ENCODE measurements at regions not wholly inside any gene's neighbourhood (a gene's known extent, or its start where the extent isn't known, plus 50 kb on each side); places are given as distances from the start of the nearest gene placed in this dataset.

DNA sequence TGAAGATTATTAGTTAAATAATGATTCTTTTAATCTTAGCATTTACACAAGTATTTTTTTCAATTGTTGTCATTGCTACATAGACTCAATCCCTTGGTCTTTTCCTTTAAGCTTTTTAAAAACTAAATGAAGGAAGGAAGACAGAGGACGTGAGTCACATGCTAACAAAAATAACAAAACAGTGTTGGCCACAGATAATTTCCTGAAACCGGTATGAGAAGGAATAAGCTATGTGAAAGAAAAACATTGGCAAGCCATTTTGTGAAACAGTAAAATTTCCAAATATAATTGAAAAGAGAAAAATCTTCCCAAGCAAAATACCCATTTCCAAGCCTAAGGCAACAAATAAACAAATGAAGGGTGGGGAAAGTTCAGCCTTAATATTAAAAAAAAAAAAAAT, 223.0 kb downstream of the AHR start:
- ChIA-PET POLR2A (no interaction called here), CTCF (no interaction called here)
- Mint-ChIP-seq H3K27ac (no peak overlapping the region), H3K36me3 (no peaks in the 10 kb centered on the region), H3K4me3 (no peak overlapping the region), H3K27me3 (peaks cover 0 to 4% of the 10 kb centered on the region in 2 donors), H3K9me3 (peaks cover 0 to 2% (median 0%) of the 10 kb centered on the region in 5 donors), H3K4me1 (peaks cover 0 to 2% (median 0%) of the 10 kb centered on the region in 3 donors)
- no peaks in the 10 kb centered on the region for H3K36me3 ChIP-seq (ENCODE audit: insufficient read depth, low read length)
- DNase-seq, result no peak
- no peak overlapping the region for H3K27ac ChIP-seq (ENCODE audit: low read depth, low read length)
- no peaks in the 10 kb centered on the region for H3K4me1 ChIP-seq (ENCODE audit: insufficient read depth, low read length)
- no peak overlapping the region for H3K4me3 ChIP-seq (ENCODE audit: low read length)
- no peaks in the 10 kb centered on the region for H3K27me3 ChIP-seq (ENCODE audit: insufficient read depth, low read length, poor library complexity, severe bottlenecking)
- H3K9me3 ChIP-seq (ENCODE audit: low read length), result no peaks in the 10 kb centered on the region

GRCh38 chr7:17523813-17524739, 225.6 kb downstream of the AHR start:
- Mint-ChIP-seq H3K9me3 (peaks cover 0 to 2% (median 0%) of the 10 kb centered on the region in 5 donors), H3K27ac (no peak overlapping the region)
- CTCF ChIA-PET, result no interaction called here

GRCh38 chr7:17524746-17525145, 226.3 kb downstream of the AHR start:
- no peak overlapping the region for H3K4me3 Mint-ChIP-seq
- H3K36me3 Mint-ChIP-seq, result no peaks in the 10 kb centered on the region
- ChIA-PET POLR2A (no interaction called here), CTCF (no interaction called here)
- H3K9me3 Mint-ChIP-seq, result peaks cover 0 to 2% (median 0%) of the 10 kb centered on the region in 5 donors
- Histone ChIP-seq H3K27ac (ENCODE audit: low read depth, low read length) (no peak overlapping the region), H3K27me3 (ENCODE audit: insufficient read depth, low read length, poor library complexity, severe bottlenecking) (no peaks in the 10 kb centered on the region), H3K4me3 (ENCODE audit: low read length) (no peak overlapping the region), H3K9me3 (ENCODE audit: low read length) (no peaks in the 10 kb centered on the region), H3K4me1 (ENCODE audit: insufficient read depth, low read length) (no peaks in the 10 kb centered on the region), H3K36me3 (ENCODE audit: insufficient read depth, low read length) (no peaks in the 10 kb centered on the region)
- peaks cover 0 to 2% of the 10 kb centered on the region in 2 donors for H3K27me3 Mint-ChIP-seq
- no peak for DNase-seq
- no peak overlapping the region for H3K27ac Mint-ChIP-seq
- H3K4me1 Mint-ChIP-seq, result peaks cover 0 to 3% (median 0%) of the 10 kb centered on the region in 3 donors

More at GRCh38 chr7:17523813-17524739, 225.6 kb downstream of the AHR start:
- H3K4me1 ChIP-seq (ENCODE audit: insufficient read depth, low read length), result no peaks in the 10 kb centered on the region
- H3K36me3 Mint-ChIP-seq, result no peaks in the 10 kb centered on the region
- H3K27me3 ChIP-seq (ENCODE audit: insufficient read depth, low read length, poor library complexity, severe bottlenecking), result no peaks in the 10 kb centered on the region
- no peak overlapping the region for H3K4me3 Mint-ChIP-seq
- no peak overlapping the region for H3K4me3 ChIP-seq (ENCODE audit: low read length)
- no peak overlapping the region for H3K27ac ChIP-seq (ENCODE audit: low read depth, low read length)
- POLR2A ChIA-PET, result no interaction called here
- peaks cover 0 to 2% of the 10 kb centered on the region in 2 donors for H3K27me3 Mint-ChIP-seq
- DNase-seq, result no peak
- no peaks in the 10 kb centered on the region for H3K36me3 ChIP-seq (ENCODE audit: insufficient read depth, low read length)
- no peaks in the 10 kb centered on the region for H3K9me3 ChIP-seq (ENCODE audit: low read length)
- peaks cover 0 to 3% (median 0%) of the 10 kb centered on the region in 3 donors for H3K4me1 Mint-ChIP-seq

DNA sequence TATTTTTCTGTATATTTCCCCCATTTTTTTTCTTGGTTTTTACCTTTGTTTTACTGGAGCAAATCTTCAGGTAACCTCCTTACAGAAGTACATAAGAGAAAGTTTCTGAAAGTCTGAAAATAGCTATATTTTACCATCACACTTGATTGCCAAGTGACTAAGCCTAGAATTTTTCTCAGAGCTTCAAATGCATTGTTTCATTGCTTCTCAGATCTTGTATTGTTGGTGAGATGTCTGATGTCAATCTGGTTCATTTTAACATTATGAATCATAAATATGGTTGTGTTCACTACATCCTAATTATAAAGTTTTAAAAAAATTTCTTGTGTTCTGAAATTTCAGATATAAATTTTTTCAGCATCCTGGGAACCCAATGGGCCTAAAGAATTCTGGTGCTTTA, 228.2 kb downstream of the AHR start:
- Mint-ChIP-seq H3K4me3 (no peak overlapping the region), H3K9me3 (no peaks in the 10 kb centered on the region), H3K27ac (no peak overlapping the region), H3K27me3 (peaks cover 0 to 2% of the 10 kb centered on the region in 2 donors), H3K4me1 (peaks cover 0 to 3% (median 2%) of the 10 kb centered on the region in 3 donors), H3K36me3 (no peaks in the 10 kb centered on the region)
- Histone ChIP-seq H3K4me1 (ENCODE audit: insufficient read depth, low read length) (no peaks in the 10 kb centered on the region), H3K36me3 (ENCODE audit: insufficient read depth, low read length) (no peaks in the 10 kb centered on the region), H3K27me3 (ENCODE audit: insufficient read depth, low read length, poor library complexity, severe bottlenecking) (no peaks in the 10 kb centered on the region), H3K9me3 (ENCODE audit: low read length) (no peaks in the 10 kb centered on the region), H3K27ac (ENCODE audit: low read depth, low read length) (no peak overlapping the region), H3K4me3 (ENCODE audit: low read length) (no peak overlapping the region)
- no peak for DNase-seq
- POLR2A ChIA-PET, result no interaction called here
- CTCF ChIA-PET, result no interaction called here

DNA sequence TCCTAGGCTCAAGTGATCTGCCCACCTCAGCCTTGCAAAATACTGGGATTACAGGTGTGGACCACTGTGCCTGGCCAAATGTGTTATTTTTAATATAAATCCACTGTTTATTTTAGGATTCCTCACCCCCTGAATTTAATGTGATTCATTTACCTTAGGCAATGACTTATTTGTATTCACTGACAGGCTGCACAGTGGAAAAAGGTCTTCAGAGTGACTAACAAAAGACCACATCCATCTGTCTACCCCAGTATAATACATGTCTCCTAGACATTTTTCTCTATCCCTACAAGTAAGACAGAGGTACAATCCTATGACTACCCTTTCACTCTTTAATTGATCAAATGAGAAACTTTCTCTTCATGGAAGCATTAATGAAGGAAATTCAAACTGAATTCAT, 230.2 kb downstream of the AHR start:
- DNase-seq, result no peak
- Mint-ChIP-seq H3K4me3 (no peak overlapping the region), H3K36me3 (no peaks in the 10 kb centered on the region), H3K27ac (peak overlapping the region in 1 of 8 donors; percentile 73), H3K4me1 (peaks cover 0 to 3% (median 2%) of the 10 kb centered on the region in 3 donors), H3K27me3 (peaks cover 4 to 9% of the 10 kb centered on the region in 2 donors), H3K9me3 (no peaks in the 10 kb centered on the region)
- no peaks in the 10 kb centered on the region for H3K4me1 ChIP-seq (ENCODE audit: insufficient read depth, low read length)
- no peak overlapping the region for H3K27ac ChIP-seq (ENCODE audit: low read depth, low read length)
- POLR2A ChIA-PET, result no interaction called here
- no peaks in the 10 kb centered on the region for H3K9me3 ChIP-seq (ENCODE audit: low read length)
- H3K4me3 ChIP-seq (ENCODE audit: low read length), result no peak overlapping the region
- H3K36me3 ChIP-seq (ENCODE audit: insufficient read depth, low read length), result no peaks in the 10 kb centered on the region
- no peaks in the 10 kb centered on the region for H3K27me3 ChIP-seq (ENCODE audit: insufficient read depth, low read length, poor library complexity, severe bottlenecking)
- CTCF ChIA-PET, result no interaction called here

DNA sequence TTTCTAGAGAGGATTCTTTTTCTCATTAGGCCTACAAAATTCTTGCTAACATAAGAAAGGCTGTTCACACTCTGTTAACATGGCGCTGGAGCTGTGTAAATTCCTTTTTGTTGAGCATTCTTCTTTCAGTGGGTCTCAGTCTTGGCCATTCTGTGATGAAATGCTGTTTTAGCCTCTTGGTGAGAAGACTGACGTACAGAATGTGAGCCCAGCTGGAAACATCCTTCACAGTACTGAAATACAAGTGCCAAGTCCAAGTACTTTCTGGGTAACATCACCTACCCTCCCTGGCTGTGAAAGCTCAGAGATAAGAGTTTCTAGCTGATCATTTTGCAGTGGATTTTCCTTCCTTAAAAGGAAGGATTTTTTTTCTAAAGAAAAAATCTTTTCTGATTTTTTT, 231.8 kb downstream of the AHR start:
- H3K27me3 Mint-ChIP-seq, result peaks cover 4 to 13% of the 10 kb centered on the region in 2 donors
- Histone ChIP-seq H3K9me3 (ENCODE audit: low read length) (no peaks in the 10 kb centered on the region), H3K27me3 (ENCODE audit: insufficient read depth, low read length, poor library complexity, severe bottlenecking) (no peaks in the 10 kb centered on the region), H3K27ac (ENCODE audit: low read depth, low read length) (no peak overlapping the region), H3K36me3 (ENCODE audit: insufficient read depth, low read length) (no peaks in the 10 kb centered on the region), H3K4me3 (ENCODE audit: low read length) (no peak overlapping the region), H3K4me1 (ENCODE audit: insufficient read depth, low read length) (no peaks in the 10 kb centered on the region)
- H3K4me1 Mint-ChIP-seq, result peaks cover 0 to 3% (median 2%) of the 10 kb centered on the region in 3 donors
- ChIA-PET POLR2A (no interaction called here), CTCF (no interaction called here)
- DNase-seq, result no peak
- H3K27ac Mint-ChIP-seq, result no peak overlapping the region
- H3K9me3 Mint-ChIP-seq, result no peaks in the 10 kb centered on the region
- no peak overlapping the region for H3K4me3 Mint-ChIP-seq
- no peaks in the 10 kb centered on the region for H3K36me3 Mint-ChIP-seq

DNA sequence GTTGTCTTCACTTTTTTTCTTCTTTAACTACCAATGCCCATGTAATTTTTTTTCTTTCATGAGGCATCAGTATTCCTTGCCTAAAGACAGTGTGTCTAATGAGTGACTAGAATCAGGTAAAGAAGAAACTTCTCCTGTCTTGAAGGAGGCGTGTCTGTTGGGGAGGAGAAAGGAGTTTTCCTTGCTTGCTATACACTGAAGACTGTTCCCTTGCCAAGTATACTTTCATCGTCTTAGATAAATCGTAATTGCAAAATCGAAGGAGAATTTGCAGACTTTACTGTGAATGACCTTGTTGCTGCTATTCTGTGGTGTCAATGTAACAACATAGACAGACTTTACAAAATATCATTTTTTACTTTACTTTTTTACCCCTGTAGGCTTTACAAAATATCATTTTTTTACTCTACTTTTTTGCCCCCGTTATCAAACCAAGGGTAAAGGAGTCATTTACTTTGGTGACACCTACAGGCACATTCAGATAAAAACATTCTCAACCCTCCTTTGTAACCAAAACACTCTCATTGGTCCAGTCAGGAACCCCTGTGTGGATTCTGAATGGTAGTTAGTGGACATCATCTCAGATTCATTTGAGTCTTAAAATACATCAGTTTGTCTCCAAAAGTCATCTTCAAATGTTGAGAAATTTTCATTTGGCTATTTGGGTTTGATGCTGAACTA, 232.4 kb downstream of the AHR start:
- no peak overlapping the region for H3K27ac ChIP-seq (ENCODE audit: low read depth, low read length)
- no peak overlapping the region for H3K4me3 ChIP-seq (ENCODE audit: low read length)
- no peaks in the 10 kb centered on the region for H3K27me3 ChIP-seq (ENCODE audit: insufficient read depth, low read length, poor library complexity, severe bottlenecking)
- H3K4me1 ChIP-seq (ENCODE audit: insufficient read depth, low read length), result no peaks in the 10 kb centered on the region
- H3K9me3 ChIP-seq (ENCODE audit: low read length), result no peaks in the 10 kb centered on the region
- no peak for DNase-seq
- H3K36me3 ChIP-seq (ENCODE audit: insufficient read depth, low read length), result no peaks in the 10 kb centered on the region
- ChIA-PET POLR2A (no interaction called here), CTCF (no interaction called here)
- Mint-ChIP-seq H3K4me1 (peaks cover 0 to 3% (median 2%) of the 10 kb centered on the region in 3 donors), H3K9me3 (no peaks in the 10 kb centered on the region), H3K36me3 (no peaks in the 10 kb centered on the region), H3K27me3 (peaks cover 4 to 13% of the 10 kb centered on the region in 2 donors), H3K4me3 (no peak overlapping the region), H3K27ac (no peak overlapping the region)

DNA sequence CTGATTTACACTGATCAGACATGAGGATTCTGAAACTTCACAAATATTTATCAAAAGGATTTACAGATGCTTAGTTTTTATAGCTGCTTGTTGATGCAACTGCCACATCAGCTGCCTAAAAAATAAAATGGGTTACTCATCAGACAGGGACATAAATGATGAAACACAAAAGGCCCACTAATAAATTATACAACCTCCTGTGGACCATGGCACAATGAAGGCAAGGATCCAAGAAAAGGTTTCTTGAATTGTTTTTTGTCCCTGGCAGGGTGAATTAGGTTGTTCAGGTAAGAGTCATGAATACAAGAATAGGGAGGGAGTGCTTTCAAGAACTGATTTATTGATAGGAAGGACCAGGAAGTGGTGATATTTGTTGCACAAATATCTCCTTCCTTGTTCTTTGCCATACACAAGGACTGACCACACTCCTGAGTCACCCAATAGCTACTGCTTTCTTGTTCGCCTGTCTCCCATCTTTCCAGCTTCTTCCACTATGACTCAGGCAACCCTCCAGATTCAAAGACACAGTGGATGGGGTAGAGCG, 234.5 kb downstream of the AHR start:
- no peak overlapping the region for H3K27ac Mint-ChIP-seq
- peaks cover 0 to 2% (median 0%) of the 10 kb centered on the region in 3 donors for H3K4me1 Mint-ChIP-seq
- no peak for DNase-seq
- ChIA-PET POLR2A (no interaction called here), CTCF (no interaction called here)
- no peaks in the 10 kb centered on the region for H3K36me3 ChIP-seq (ENCODE audit: insufficient read depth, low read length)
- H3K4me3 Mint-ChIP-seq, result no peak overlapping the region
- no peaks in the 10 kb centered on the region for H3K9me3 ChIP-seq (ENCODE audit: low read length)
- no peak overlapping the region for H3K4me3 ChIP-seq (ENCODE audit: low read length)
- H3K27me3 Mint-ChIP-seq, result peaks cover 9 to 13% of the 10 kb centered on the region in 2 donors
- H3K4me1 ChIP-seq (ENCODE audit: insufficient read depth, low read length), result no peaks in the 10 kb centered on the region
- no peaks in the 10 kb centered on the region for H3K27me3 ChIP-seq (ENCODE audit: insufficient read depth, low read length, poor library complexity, severe bottlenecking)
- no peaks in the 10 kb centered on the region for H3K9me3 Mint-ChIP-seq
- no peak overlapping the region for H3K27ac ChIP-seq (ENCODE audit: low read depth, low read length)
- no peaks in the 10 kb centered on the region for H3K36me3 Mint-ChIP-seq

Measured in CD8-positive, alpha-beta memory T cell (primary cell).